PC-9 (cell line): ENCODE measurements at regions not wholly inside any gene's neighbourhood (a gene's known extent, or its start where the extent isn't known, plus 50 kb on each side); places are given as distances from the start of the nearest gene placed in this dataset.
A peak's percentile ranks its signal among the peaks of the same experiment; 100 is the strongest.

ENCODE experiments used
- BruUV-seq: library from RNA; stranded (reverse); fragments of 400-500 nt; replicated peaks from 2 replicates; lab custom pipeline; 2021; lab: Mats Ljungman, UMichigan
- CTCF ChIA-PET: fragments of 300-600 bp; sonication (Branson Sonifier 250); formaldehyde crosslinking; loops from one replicate; lab custom pipeline; 2022; ENCODE audit warnings: antibody characterized with exemption; lab: Charles Lee
- POLR2A ChIA-PET: fragments of 300-600 bp; sonication (Branson Sonifier 250); formaldehyde crosslinking; loops from one replicate; lab custom pipeline; 2022; ENCODE audit warnings: antibody characterized with exemption; ENCODE audit not compliant: unreplicated experiment; lab: Charles Lee
- DNase-seq, 2 experiments: peaks; one replicate each; pipeline versions ENCODE4 v3.0.0 to v3.0.0-alpha.2; 2015 to 2022; ENCODE audit warnings: mixed read lengths in 1 of 2
- H2AFZ ChIP-seq: fragments of 200-600 bp; sonication (generic); 2 replicates; pipeline ENCODE4 v1.8.1; 2017; ENCODE audit warnings: antibody characterized with exemption
- H3F3A ChIP-seq: fragments of 200-600 bp; sonication (generic); 2 replicates; pipeline ENCODE4 v1.8.1; 2017; ENCODE audit warnings: antibody characterized with exemption, mild to moderate bottlenecking, low read depth; ENCODE audit not compliant: insufficient read depth
- H3K27ac ChIP-seq: fragments of 200-600 bp; sonication (generic); 2 replicates; pipeline ENCODE4 v1.6.1; 2016; ENCODE audit warnings: mixed run types
- H3K27me3 ChIP-seq: fragments of 200-600 bp; sonication (generic); 2 replicates; pipeline ENCODE4 v1.6.1; 2016; ENCODE audit warnings: low read depth, mixed run types; ENCODE audit not compliant: insufficient read depth
- H3K36me3 ChIP-seq: fragments of 200-600 bp; sonication (generic); 2 replicates; pipeline ENCODE4 v1.6.1; 2016; ENCODE audit warnings: low read depth, mixed run types
- H3K4me1 ChIP-seq: fragments of 200-600 bp; sonication (generic); replicated peaks from 2 replicates; pipeline ENCODE4 v1.6.1; 2016; ENCODE audit warnings: mixed run types; ENCODE audit not compliant: insufficient read depth
- H3K4me2 ChIP-seq: fragments of 200-600 bp; sonication (generic); 2 replicates; pipeline ENCODE4 v1.6.1; 2017; ENCODE audit warnings: mixed run types
- H3K4me3 ChIP-seq: fragments of 200-600 bp; sonication (generic); 2 replicates; pipeline ENCODE4 v1.6.1; 2016; ENCODE audit warnings: mixed run types
- H3K79me2 ChIP-seq: fragments of 200-600 bp; sonication (generic); 2 replicates; pipeline ENCODE4 v1.6.1; 2017; ENCODE audit warnings: low read depth, mixed run types
- H3K9me2 ChIP-seq: fragments of 200-600 bp; sonication (generic); 2 replicates; pipeline ENCODE4 v1.8.1; 2017; ENCODE audit warnings: mild to moderate bottlenecking; ENCODE audit not compliant: insufficient read depth
- H3K9me3 ChIP-seq: fragments of 200-600 bp; sonication (generic); 2 replicates; pipeline ENCODE4 v1.8.1; 2016; ENCODE audit warnings: low read depth; ENCODE audit not compliant: insufficient read depth
- H4K20me1 ChIP-seq: fragments of 200-600 bp; sonication (generic); 2 replicates; pipeline ENCODE4 v1.8.1; 2017; ENCODE audit not compliant: insufficient read depth
- EZH2 ChIP-seq: fragments of 200-600 bp; sonication (generic); IDR thresholded peaks from 2 replicates; pipeline ENCODE4 v1.8.0; 2017; ENCODE audit warnings: antibody characterized with exemption, low read depth
- intact Hi-C: fragments of 100-400 bp; cut with micrococcal nuclease; formaldehyde crosslinking; loops from one replicate; pipeline ENCODE4 v1.10.0; 2022; ENCODE audit not compliant: unreplicated experiment
- TF ChIP-seq, protein P1 (sequence below): fragments of 200-600 bp; sonication (generic); conservative IDR thresholded peaks from 2 replicates; pipeline ENCODE4 v1.6.1; 2017; ENCODE audit warnings: mixed run types, antibody characterized with exemption, mild to moderate bottlenecking, moderate library complexity

DNA sequence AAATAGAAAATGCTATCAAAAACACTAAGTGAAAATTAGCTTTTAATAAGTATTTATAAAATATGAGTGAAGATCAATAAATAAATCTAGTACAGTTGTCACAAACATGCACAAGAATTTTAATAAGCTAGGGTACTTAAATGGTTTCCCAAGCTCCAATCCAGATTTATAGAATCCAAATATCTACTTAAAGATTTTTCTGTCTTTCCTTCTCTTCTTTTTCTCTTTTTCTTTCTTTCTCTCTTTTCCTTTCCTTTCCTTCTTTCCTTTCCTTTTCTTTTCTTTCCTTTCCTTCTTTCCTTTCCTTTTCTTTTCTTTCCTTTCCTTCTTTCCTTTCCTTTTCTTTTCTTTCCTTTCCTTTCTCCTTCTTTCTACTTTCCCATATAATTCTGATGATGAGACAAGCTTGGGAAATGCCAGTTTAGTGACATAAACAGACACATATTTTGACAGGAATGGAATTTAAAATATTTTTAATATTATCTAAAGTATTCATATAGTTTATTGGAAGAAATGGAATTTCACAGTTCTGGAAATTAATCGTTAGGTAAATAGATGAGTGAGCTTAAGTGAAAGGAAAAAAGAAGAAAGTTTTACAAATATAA, 832.8 kb downstream of the NR2F1-AS1 start:
- Histone ChIP-seq H3K36me3 (no peaks in the 10 kb centered on the region), H3K9me2 (no peaks in the 10 kb centered on the region), H4K20me1 (no peaks in the 10 kb centered on the region), H3F3A (no peaks in the 10 kb centered on the region), H3K27me3 (no peaks in the 10 kb centered on the region), H3K4me1 (no peaks in the 10 kb centered on the region), H3K4me2 (no peak overlapping the region), H3K27ac (no peak overlapping the region), H3K9me3 (no peaks in the 10 kb centered on the region), H3K79me2 (no peaks in the 10 kb centered on the region), H3K4me3 (no peak overlapping the region), H2AFZ (no peak overlapping the region)
- intact Hi-C loops, result no loop called here
- POLR2A ChIA-PET, result no interaction called here
- BruUV-seq, result no TSS peak
- CTCF ChIA-PET, result no interaction called here
- no peak for TF ChIP-seq EZH2
- no peak for DNase-seq

DNA sequence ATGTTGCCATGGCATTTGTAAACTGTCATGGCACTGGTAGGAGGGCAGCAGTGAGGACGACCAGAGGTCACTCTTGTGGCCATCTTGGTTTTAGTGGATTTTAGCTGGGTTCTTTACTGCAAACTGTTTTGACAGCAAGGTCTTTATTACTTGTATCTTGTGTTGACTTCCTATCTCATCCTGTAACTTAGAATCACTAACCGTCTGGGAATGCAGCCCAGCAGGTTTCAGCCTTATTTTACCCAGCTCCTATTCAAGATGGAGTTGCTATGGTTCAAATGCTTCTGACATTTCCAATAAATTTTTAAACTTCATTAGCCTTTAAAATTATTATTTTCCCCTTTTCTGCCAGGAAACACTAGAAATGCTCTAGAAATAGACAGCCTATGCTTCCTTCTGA, 839.1 kb downstream of the NR2F1-AS1 start:
- ChIA-PET POLR2A (no interaction called here), CTCF (no interaction called here)
- no peaks in the 10 kb centered on the region for H3K27me3 ChIP-seq
- no peaks in the 10 kb centered on the region for H4K20me1 ChIP-seq
- no peaks in the 10 kb centered on the region for H3K9me2 ChIP-seq
- H3K4me2 ChIP-seq, result no peak overlapping the region
- intact Hi-C loops, result no loop called here
- H3K27ac ChIP-seq, result no peak overlapping the region
- no TSS peak for BruUV-seq
- H3K9me3 ChIP-seq, result no peaks in the 10 kb centered on the region
- peak overlapping the region; percentile 73 for H2AFZ ChIP-seq
- H3F3A ChIP-seq, result no peaks in the 10 kb centered on the region
- H3K36me3 ChIP-seq, result no peaks in the 10 kb centered on the region
- TF ChIP-seq, protein P1, sequence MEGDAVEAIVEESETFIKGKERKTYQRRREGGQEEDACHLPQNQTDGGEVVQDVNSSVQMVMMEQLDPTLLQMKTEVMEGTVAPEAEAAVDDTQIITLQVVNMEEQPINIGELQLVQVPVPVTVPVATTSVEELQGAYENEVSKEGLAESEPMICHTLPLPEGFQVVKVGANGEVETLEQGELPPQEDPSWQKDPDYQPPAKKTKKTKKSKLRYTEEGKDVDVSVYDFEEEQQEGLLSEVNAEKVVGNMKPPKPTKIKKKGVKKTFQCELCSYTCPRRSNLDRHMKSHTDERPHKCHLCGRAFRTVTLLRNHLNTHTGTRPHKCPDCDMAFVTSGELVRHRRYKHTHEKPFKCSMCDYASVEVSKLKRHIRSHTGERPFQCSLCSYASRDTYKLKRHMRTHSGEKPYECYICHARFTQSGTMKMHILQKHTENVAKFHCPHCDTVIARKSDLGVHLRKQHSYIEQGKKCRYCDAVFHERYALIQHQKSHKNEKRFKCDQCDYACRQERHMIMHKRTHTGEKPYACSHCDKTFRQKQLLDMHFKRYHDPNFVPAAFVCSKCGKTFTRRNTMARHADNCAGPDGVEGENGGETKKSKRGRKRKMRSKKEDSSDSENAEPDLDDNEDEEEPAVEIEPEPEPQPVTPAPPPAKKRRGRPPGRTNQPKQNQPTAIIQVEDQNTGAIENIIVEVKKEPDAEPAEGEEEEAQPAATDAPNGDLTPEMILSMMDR, result no peak
- no peak for TF ChIP-seq EZH2
- DNase-seq, result peak in 1 of 2 experiments; percentile 3
- H3K4me3 ChIP-seq, result no peak overlapping the region
- no peaks in the 10 kb centered on the region for H3K4me1 ChIP-seq
- H3K79me2 ChIP-seq, result no peaks in the 10 kb centered on the region

DNA sequence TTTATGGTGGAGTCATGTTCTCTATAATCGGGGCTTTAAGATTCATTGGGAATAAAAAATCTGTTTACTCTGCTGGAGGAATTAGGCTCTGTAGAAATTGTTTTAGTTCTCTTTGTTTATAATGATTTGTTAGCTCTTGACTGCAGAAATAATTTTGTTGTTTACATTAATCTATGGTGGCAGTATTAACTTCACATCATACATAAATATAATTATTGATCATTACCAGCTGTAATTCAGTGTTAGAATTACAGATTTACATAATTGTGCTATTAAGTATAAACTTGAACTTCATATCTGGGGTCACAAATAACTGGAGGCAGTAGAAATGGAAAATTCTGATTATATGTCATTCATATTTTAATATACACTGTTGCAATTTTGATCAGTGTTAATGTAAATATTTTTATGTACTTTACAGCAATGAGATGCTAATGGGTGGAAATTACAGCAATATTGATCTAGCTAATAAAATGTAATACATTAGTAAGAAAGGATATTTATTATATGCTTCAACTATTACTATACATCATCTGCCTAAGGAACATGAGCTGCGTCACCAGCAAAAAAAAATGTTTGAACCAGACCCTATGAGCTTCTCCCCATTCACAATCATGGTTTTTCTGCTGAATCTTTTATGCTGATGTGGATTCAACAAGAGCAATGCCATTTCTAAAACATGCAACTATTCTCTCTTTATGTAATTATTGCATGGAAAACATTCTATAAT, 846.6 kb downstream of the NR2F1-AS1 start:
- H3K79me2 ChIP-seq, result no peaks in the 10 kb centered on the region
- no peaks in the 10 kb centered on the region for H3K36me3 ChIP-seq
- H2AFZ ChIP-seq, result no peak overlapping the region
- no peaks in the 10 kb centered on the region for H3K9me2 ChIP-seq
- H3K4me3 ChIP-seq, result no peak overlapping the region
- H3K27me3 ChIP-seq, result no peaks in the 10 kb centered on the region
- BruUV-seq, result no TSS peak
- POLR2A ChIA-PET, result interaction anchor here (0.6 kb wide), 1 partner anchor 668 kb away, joined by 3 read pairs; no protein-coding TSS in a partner anchor
- H4K20me1 ChIP-seq, result no peaks in the 10 kb centered on the region
- no peaks in the 10 kb centered on the region for H3F3A ChIP-seq
- no peaks in the 10 kb centered on the region for H3K4me1 ChIP-seq
- H3K4me2 ChIP-seq, result no peak overlapping the region
- no peak for DNase-seq
- H3K27ac ChIP-seq, result no peak overlapping the region
- CTCF ChIA-PET, result no interaction called here
- TF ChIP-seq, protein P1, result no peak
- TF ChIP-seq EZH2, result no peak
- no peaks in the 10 kb centered on the region for H3K9me3 ChIP-seq
- intact Hi-C loops, result no loop called here
